ENCODE measurements at regions not wholly inside any gene's neighbourhood (a gene's known extent, or its start where the extent isn't known, plus 50 kb on each side); places are given as distances from the start of the nearest gene placed in this dataset.
"Not testable (repeated sequence)": the region's sequence is repeated elsewhere in the genome, so short reads cannot be mapped to it uniquely, and the experiment has no call there.

- H3K4me3 ChIP-seq (ENCODE audit: low read depth, low read length), result no peak overlapping the region
- peak; percentile 61 for DNase-seq (ENCODE audit: low read depth)
- peak; percentile 90 for TF ChIP-seq CTCF (IDR thresholded peaks at IDR 0.05; ENCODE audit: insufficient read depth, low read length)
These were observed 60.6 kb upstream of the TCL1A start for GRCh38 chr14:95774265-95775160.

- TF ChIP-seq CTCF (IDR thresholded peaks at IDR 0.05; ENCODE audit: insufficient read depth, low read length), result no peak
- H3K4me3 ChIP-seq (ENCODE audit: low read depth, low read length), result no peak overlapping the region
- no peak for DNase-seq (ENCODE audit: low read depth)
These were observed 56.9 kb upstream of the TCL1A start for GRCh38 chr14:95770777-95771176.

GRCh38 chr14:95769976-95770375 is 56.1 kb upstream of the TCL1A start:
- no peak overlapping the region for H3K4me3 ChIP-seq (ENCODE audit: low read depth, low read length)
- no peak for DNase-seq (ENCODE audit: low read depth)
- TF ChIP-seq CTCF (IDR thresholded peaks at IDR 0.05; ENCODE audit: insufficient read depth, low read length), result no peak

- DNase-seq (ENCODE audit: low read depth); H3K4me3 ChIP-seq (ENCODE audit: low read depth, low read length): not testable (repeated sequence)
These were observed 55.5 kb upstream of the TCL1A start for GRCh38 chr14:95769431-95769830.

GRCh38 chr14:95765051-95765450 is 51.1 kb upstream of the TCL1A start:
- no peak for DNase-seq (ENCODE audit: low read depth)
- TF ChIP-seq CTCF (IDR thresholded peaks at IDR 0.05; ENCODE audit: insufficient read depth, low read length), result no peak

GRCh38 chr14:95763875-95764274 is 50.0 kb upstream of the TCL1A start:
- TF ChIP-seq CTCF (IDR thresholded peaks at IDR 0.05; ENCODE audit: insufficient read depth, low read length), result no peak
- no peak overlapping the region for H3K4me3 ChIP-seq (ENCODE audit: low read depth, low read length)
- no peak for DNase-seq (ENCODE audit: low read depth)

More at GRCh38 chr14:95765051-95765450, 51.1 kb upstream of the TCL1A start:
- no peak overlapping the region for H3K4me3 ChIP-seq (ENCODE audit: low read depth, low read length)

All from fibroblast of the aortic adventitia (primary cell).